Right ventricle myocardium inferior (tissue), 1 donor: ENCODE measurements at regions not wholly inside any gene's neighbourhood (a gene's known extent, or its start where the extent isn't known, plus 50 kb on each side); places are given as distances from the start of the nearest gene placed in this dataset.
A peak's percentile ranks its signal among the peaks of the same experiment; 100 is the strongest.
"Not testable (repeated sequence)": the region's sequence is repeated elsewhere in the genome, so short reads cannot be mapped to it uniquely, and the experiment has no call there.

Experiments used
- ATAC-seq: fragments of 200-7000 bp; cut with Tn5 transposase; one replicate; pipeline ENCODE4 v1.9.1; 2020; ENCODE audit warnings: mild to moderate bottlenecking, moderate library complexity
- DNase-seq: peaks from one replicate; pipeline ENCODE4 v3.0.0; 2021; ENCODE audit errors: missing footprints
- intact Hi-C: fragments of 100-400 bp; cut with DNase I; formaldehyde crosslinking; loops from one replicate; pipeline ENCODE4 v1.11.0; 2022
- donor health status: DM: no; HTN: yes; CAD: no; lungs with severe emphysema.

DNA sequence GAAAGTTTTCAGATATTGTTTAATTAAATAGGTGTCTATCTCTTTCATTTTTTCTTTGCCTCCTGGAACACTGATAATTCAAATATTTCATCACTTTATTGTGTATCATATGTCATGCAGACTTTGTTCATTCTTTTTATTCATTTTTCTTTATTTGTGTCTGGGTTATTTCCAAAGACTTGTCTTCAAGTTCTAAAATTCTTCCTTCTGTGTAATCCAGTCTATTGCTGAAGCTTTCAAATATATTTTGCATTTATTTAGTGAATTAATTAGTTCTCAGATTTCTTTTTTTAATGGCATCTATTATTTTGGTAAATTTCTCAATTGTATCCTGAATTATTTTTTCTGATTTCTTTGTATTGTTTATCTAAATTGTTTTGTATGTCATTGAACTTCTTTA is 70.1 kb downstream of the ZNF330 start:
- DNase-seq (no peak), ATAC-seq (no peak)
- intact Hi-C loops = no loop called here

DNA sequence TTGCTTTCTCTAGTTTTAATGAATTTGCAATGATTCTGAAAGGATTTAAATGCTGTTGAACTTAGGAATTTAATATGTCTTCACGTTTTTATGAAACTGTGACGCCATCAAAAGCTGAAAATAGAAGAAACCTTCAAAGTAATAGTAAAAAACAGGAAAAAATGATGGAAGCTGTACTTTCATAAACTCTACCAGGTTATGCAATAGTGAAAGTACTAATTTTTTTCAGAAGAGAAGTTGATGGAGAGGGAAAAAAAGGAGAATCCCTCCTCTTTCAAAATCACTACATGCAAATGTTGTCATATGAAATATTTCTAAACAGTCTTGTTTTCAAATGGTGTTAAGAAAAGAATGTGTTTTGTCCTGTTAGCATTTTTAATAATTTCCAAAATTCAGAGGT is 73.6 kb downstream of the ZNF330 start:
- intact Hi-C loops = no loop called here
- no peak for ATAC-seq
- no peak for DNase-seq

DNA sequence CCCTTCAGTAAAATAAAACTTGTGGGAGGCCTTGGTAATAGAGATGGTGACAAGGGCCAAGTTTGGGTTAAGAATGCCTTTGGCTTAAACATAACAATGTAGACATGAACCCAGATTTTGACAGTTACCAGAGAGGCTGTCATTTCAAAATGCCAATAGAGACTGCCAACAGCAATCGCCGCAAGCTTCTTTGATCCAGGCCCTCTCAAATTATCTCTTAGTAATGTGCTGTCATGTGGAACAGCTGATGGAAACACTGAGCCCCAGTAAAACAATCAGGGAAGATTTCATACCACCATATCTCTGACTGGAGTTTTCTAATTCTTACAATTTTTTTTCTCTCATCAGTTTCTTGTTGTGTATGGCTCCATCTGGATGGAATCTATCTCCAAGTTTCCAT is 80.5 kb downstream of the ZNF330 start:
- ATAC-seq (peak; percentile 81), DNase-seq (no peak)
- intact Hi-C loops = loop anchor here (10.0 kb wide), 1 partner anchor 146 kb away; no protein-coding TSS in a partner anchor

GRCh38 chr4:141302924-141303323 is 82.2 kb downstream of the ZNF330 start:
- DNase-seq (no peak), ATAC-seq (no peak)
- intact Hi-C loops = loop anchor here (10.0 kb wide), 1 partner anchor 148 kb away; no protein-coding TSS in a partner anchor

- intact Hi-C loops = loop anchor here (10.0 kb wide), 1 partner anchor 150 kb away; no protein-coding TSS in a partner anchor
- ATAC-seq = no peak
- DNase-seq = no peak
Measured at GRCh38 chr4:141304346-141304745, 83.7 kb downstream of the ZNF330 start.

DNA sequence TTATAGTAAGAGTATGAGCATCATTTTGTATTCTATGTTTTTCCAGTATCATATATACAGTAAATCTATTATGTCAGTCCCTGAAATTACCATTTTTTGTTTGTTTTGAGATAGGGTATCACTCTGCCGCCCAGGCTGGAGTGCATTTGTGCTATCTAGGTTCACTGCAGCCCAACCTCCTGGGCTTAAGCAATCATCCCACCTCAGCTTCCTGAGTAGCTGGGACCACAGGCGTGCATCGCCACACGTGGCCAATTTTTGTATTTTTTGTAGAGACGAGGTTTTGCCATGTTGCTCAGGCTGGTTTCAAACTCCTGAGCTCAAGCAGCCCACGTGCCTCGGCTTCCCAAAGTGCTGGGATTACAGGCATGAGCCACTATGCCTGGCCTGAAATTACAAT is 85.6 kb downstream of the ZNF330 start:
- DNase-seq (no peak), ATAC-seq (no peak)
- intact Hi-C loops = loop anchor here (10.0 kb wide), 1 partner anchor 152 kb away; no protein-coding TSS in a partner anchor

DNA sequence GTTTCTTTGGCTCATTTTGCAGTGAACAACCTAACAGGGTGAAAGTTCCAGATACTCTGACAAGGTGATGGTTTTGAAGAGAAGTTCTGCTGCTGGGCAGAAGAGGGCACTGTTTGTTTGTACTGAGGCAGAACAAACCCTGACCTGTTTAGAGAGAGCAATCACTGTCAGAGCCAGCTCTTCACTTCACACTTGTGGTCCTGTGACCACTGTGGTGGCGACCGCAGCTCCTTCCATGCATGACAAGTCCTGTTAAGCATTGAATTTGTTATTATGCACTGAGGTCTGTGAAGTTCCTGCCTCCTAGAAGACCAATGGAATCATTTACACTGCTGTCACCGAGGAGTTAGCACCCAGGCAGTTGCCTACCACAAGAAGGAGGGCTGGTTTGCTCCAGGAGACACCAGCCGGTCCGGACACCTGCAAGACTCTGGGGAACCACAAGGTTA is 86.6 kb downstream of the ZNF330 start:
- ATAC-seq = peak; percentile 93
- intact Hi-C loops = loop anchor here (10.0 kb wide), 1 partner anchor 152 kb away; no protein-coding TSS in a partner anchor
- DNase-seq = peak; percentile 67

- DNase-seq = no peak
- ATAC-seq = no peak
- intact Hi-C loops = loop anchor here (10.0 kb wide), 1 partner anchor 155 kb away; no protein-coding TSS in a partner anchor
Measured at GRCh38 chr4:141309874-141310273, 89.2 kb downstream of the ZNF330 start.

GRCh38 chr4:141311246-141312204 is 90.8 kb downstream of the ZNF330 start:
- intact Hi-C loops = no loop called here
- DNase-seq (no peak), ATAC-seq (no peak)

DNA sequence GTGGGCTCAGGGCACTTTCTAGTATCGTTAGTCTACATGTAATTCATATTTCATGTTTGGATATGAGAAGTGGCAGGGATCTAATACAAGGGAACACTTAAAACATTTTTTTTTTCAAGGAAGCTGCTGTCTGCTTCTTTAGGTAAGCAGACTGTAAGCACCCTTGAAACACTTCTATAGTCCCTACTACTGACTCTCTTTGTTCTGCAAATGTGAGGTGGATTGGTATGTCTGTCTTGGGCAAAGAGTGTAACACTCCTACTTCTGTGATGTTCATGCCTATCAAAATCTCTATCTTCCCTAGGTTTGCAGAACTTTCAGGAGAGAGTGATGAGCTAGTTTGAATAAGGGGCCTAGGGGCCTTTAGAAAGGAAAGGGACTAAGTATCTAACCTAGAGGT is 93.9 kb downstream of the ZNF330 start:
- intact Hi-C loops = no loop called here
- no peak for DNase-seq

DNA sequence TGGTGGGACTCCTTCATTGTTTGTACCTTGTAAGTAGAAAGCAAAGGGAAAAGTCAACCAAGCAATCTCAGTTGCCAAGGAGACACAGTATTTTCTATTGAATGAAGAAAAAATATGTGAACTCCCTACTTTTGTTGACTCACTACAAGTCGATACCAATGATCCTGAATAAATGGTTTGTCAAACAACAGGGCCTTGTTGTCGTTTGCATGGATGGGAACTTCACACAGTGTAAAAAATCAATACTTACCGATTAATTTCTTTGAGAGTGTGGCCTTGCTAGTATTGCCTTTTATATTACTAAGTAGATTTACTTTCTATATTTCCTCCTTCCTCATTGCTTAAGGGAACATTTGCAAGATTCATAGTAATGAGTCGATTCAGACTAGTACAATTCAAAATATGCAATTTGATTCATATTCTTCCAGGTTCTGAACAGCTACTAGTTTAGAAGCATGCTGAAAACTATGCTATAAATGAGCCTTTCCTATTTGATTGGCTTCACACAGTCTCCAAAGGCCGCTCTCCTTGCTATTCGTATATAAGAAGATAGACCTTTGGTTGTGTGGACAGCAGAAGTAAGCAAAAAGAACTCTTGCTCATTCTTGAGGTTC is 108.0 kb downstream of the ZNF330 start:
- no peak for ATAC-seq
- intact Hi-C loops = no loop called here
- no peak for DNase-seq

More for the DNA sequence above, 93.9 kb downstream of the ZNF330 start:
- ATAC-seq = no peak

DNA sequence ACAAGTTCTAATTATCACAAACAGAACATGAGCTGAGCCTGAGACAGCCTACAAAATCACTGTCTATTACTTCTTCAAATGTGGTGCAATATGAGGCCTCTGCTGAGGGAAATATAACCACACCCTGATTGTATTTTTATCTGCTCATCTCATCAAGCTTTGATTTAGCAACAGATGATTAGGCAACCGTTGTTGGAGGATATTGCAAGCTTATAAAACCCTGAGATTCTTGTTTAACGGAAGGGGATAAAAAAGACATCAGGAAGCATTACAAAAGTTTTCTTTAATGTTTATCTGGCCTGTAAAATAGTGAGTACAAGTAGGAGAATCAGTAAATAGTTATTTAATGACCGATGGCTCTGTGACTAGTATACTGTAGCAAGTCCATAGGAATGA is 108.5 kb downstream of the ZNF330 start:
- intact Hi-C loops = no loop called here
- DNase-seq (no peak), ATAC-seq (no peak)

- intact Hi-C loops = no loop called here
- DNase-seq = no peak
- no peak for ATAC-seq
Measured at GRCh38 chr4:141330616-141331015, 109.9 kb downstream of the ZNF330 start.

- no peak for DNase-seq
- no peak for ATAC-seq
- intact Hi-C loops = no loop called here
Measured at GRCh38 chr4:141331534-141332358, 111.1 kb downstream of the ZNF330 start.

DNA sequence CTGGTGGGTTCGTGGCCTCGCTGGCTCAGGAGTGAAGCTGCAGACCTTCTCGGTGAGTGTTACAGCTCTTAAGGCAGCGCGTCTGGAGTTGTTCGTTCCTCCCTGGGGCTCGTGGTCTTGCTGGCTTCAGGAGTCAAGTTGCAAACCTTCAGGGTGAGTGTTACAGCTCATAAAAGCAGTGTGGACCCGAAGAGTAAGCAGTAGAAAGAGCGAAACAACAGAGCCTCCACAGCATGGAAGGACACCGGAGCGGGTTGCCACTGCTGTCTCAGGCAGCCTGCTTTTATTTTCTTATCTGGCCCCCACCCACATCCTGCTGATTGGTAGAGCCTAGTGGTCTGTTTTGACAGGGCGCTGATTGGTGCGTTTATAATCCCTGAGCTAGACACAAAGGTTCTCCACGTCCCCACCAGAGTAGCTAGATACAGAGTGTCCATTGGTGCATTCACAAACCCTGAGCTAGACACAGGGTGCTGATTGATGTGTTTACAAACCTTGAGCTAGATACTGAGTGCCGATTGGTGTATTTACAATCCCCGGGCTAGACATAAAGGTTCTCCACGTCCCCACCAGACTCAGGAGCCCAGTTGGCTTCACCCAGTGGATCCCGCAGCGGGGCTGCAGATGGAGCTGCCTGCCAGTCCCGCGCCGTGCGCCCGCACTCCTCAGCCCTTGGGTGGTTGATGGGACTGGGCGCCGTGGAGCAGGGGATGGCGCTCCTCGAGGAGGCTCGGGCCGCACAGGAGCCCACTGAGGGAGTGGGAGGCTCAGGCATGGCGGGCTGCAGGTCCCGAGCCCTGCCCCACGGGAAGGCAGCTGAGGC is 111.9 kb downstream of the ZNF330 start:
- intact Hi-C loops, DNase-seq, ATAC-seq: not testable (repeated sequence)

- not testable (repeated sequence) for DNase-seq
Measured at GRCh38 chr4:141333456-141334230, 112.9 kb downstream of the ZNF330 start.

DNA sequence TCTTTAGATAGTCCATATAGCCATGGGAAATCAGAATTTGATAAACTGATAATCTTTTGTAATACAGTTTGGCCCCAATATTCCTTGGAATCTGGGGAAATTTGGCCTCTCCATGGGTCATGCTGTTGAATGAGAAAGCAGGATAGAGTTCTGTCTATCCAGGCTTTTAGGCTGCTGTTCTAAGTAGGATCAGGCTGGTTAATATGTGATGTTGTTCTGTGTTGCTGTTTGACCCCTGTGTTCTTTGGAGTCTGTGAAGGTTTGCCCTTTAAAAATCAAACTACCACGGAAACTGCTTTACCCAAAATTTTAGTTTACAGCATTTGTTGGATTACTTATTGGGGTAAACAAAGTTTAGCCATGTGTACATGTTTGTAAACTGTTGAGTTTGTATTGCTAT is 114.5 kb downstream of the ZNF330 start:
- ATAC-seq = no peak
- intact Hi-C loops = loop anchor here (5.0 kb wide), 1 partner anchor 1512 kb away; the partner anchor contains the start of gene INPP4B
- no peak for DNase-seq

More at GRCh38 chr4:141333456-141334230, 112.9 kb downstream of the ZNF330 start:
- peak; percentile 69 for ATAC-seq
- intact Hi-C loops = not testable (repeated sequence)
